CD4-positive, alpha-beta T cell (primary cell): ENCODE measurements at regions not wholly inside any gene's neighbourhood (a gene's known extent, or its start where the extent isn't known, plus 50 kb on each side); places are given as distances from the start of the nearest gene placed in this dataset.

Experiments
- ATAC-seq: fragments of 200-7000 bp; cut with Tn5 transposase; one replicate; pipeline ENCODE4 v1.10.0; 2022; ENCODE audit warnings: mild to moderate bottlenecking; ENCODE audit not compliant: poor library complexity
- CTCF ChIA-PET: fragments of 350-600 bp; sonication (Branson Sonifier 250); formaldehyde crosslinking; loops from one replicate; lab custom pipeline; 2021; ENCODE audit warnings: antibody characterized with exemption, inconsistent platforms; lab: Charles Lee
- POLR2A ChIA-PET: fragments of 350-600 bp; sonication (Branson Sonifier 250); formaldehyde crosslinking; loops from one replicate; lab custom pipeline; 2021; ENCODE audit warnings: antibody characterized with exemption, inconsistent platforms; lab: Charles Lee
- DNase-seq, 14 experiments: peaks; one replicate each; pipeline ENCODE4 v3.0.0-alpha.2; 2013 to 2020; ENCODE audit warnings: mixed read lengths in 2 of 14
- H3K27ac ChIP-seq, 2 donors: one replicate each; pipeline versions ENCODE4 v1.5.1 to v1.7.0; 2013; ENCODE audit warnings: low read length in 2 of 2, low read depth in 1 of 2, mild to moderate bottlenecking in 1 of 2
- H3K27me3 ChIP-seq, 2 experiments: 1 replicate in 1 of 2; 2 replicates in 1 of 2; pipeline versions ENCODE4 v1.6.1 to v1.7.0; 2013; ENCODE audit warnings: low read length in 2 of 2, control low read depth in 1 of 2, mild to moderate bottlenecking in 1 of 2, moderate library complexity in 1 of 2; ENCODE audit not compliant: insufficient read depth in 2 of 2, control insufficient read depth in 1 of 2
- H3K36me3 ChIP-seq: one replicate; pipeline ENCODE4 v1.6.1; 2013; ENCODE audit warnings: low read length, control low read depth; ENCODE audit not compliant: insufficient read depth
- H3K4me1 ChIP-seq: one replicate; pipeline ENCODE4 v1.6.1; 2013; ENCODE audit warnings: low read length, control low read depth; ENCODE audit not compliant: insufficient read depth
- H3K4me3 ChIP-seq: one replicate; pipeline ENCODE4 v1.5.1; 2013; ENCODE audit warnings: mild to moderate bottlenecking, low read length, moderate library complexity
- H3K9me3 ChIP-seq, 2 experiments: 1 replicate in 1 of 2; 2 replicates in 1 of 2; pipeline versions ENCODE4 v1.6.1 to v1.7.0; 2013; ENCODE audit warnings: low read length in 2 of 2, mild to moderate bottlenecking in 2 of 2, control low read depth in 1 of 2, moderate library complexity in 1 of 2; ENCODE audit not compliant: control insufficient read depth in 1 of 2, insufficient read depth in 1 of 2
- H3K27ac Mint-ChIP-seq: one replicate; pipeline ENCODE4 v1.8.0; 2020; ENCODE audit warnings: mixed read lengths
- H3K27me3 Mint-ChIP-seq: one replicate; pipeline ENCODE4 v1.8.0; 2021; ENCODE audit warnings: mixed read lengths
- H3K36me3 Mint-ChIP-seq: one replicate; pipeline ENCODE4 v1.8.0; 2021; ENCODE audit warnings: low read depth, mixed read lengths
- H3K4me1 Mint-ChIP-seq: one replicate; pipeline ENCODE4 v1.8.0; 2021; ENCODE audit warnings: low read depth, mixed read lengths
- H3K4me3 Mint-ChIP-seq: one replicate; pipeline ENCODE4 v1.8.0; 2020; ENCODE audit warnings: mild to moderate bottlenecking, mixed read lengths
- H3K9me3 Mint-ChIP-seq: one replicate; pipeline ENCODE4 v1.8.0; 2020; ENCODE audit warnings: mixed read lengths
- CTCF ChIP-seq: fragments of 200-600 bp; IDR thresholded peaks from one replicate; pipeline ENCODE4 v1.8.0; 2022; ENCODE audit warnings: antibody characterized with exemption, mild to moderate bottlenecking
- intact Hi-C, 2 experiments: fragments of 100-400 bp; cut with DNase I in 1 of 2; cut with micrococcal nuclease in 1 of 2; formaldehyde crosslinking; loops; one replicate each; pipeline versions ENCODE4 v1.15.1 to v1.9.0; 2023 to 2025; cut with DNase I, micrococcal nuclease

GRCh38 chr6:48809245-48809644 is 653.8 kb downstream of the MMUT start:
- ATAC-seq = no peak
- no peak overlapping the region for H3K27ac Mint-ChIP-seq
- no peaks in the 10 kb centered on the region for H3K36me3 Mint-ChIP-seq
- TF ChIP-seq CTCF = no peak
- no peaks in the 10 kb centered on the region for H3K27me3 Mint-ChIP-seq
- H3K4me1 Mint-ChIP-seq = no peaks in the 10 kb centered on the region
- ChIA-PET POLR2A (no interaction called here), CTCF (no interaction called here)
- H3K27me3 ChIP-seq = no peaks in the 10 kb centered on the region
- no peak overlapping the region for H3K4me3 Mint-ChIP-seq
- H3K27ac ChIP-seq = no peak overlapping the region
- DNase-seq = no peak
- H3K9me3 ChIP-seq = peaks cover 0 to 3% of the 10 kb centered on the region in 2 experiments
- H3K36me3 ChIP-seq = no peaks in the 10 kb centered on the region
- H3K4me3 ChIP-seq = no peak overlapping the region
- H3K9me3 Mint-ChIP-seq = no peaks in the 10 kb centered on the region
- intact Hi-C loops = no loop called here
- H3K4me1 ChIP-seq = no peaks in the 10 kb centered on the region

- H3K27me3 ChIP-seq = no peaks in the 10 kb centered on the region
- Mint-ChIP-seq H3K4me3 (no peak overlapping the region), H3K4me1 (no peaks in the 10 kb centered on the region), H3K27me3 (no peaks in the 10 kb centered on the region), H3K36me3 (no peaks in the 10 kb centered on the region), H3K9me3 (no peaks in the 10 kb centered on the region), H3K27ac (no peak overlapping the region)
- intact Hi-C loops = no loop called here
- no peak overlapping the region for H3K4me3 ChIP-seq
- CTCF ChIA-PET = no interaction called here
- DNase-seq = no peak
- H3K4me1 ChIP-seq = no peaks in the 10 kb centered on the region
- H3K36me3 ChIP-seq = no peaks in the 10 kb centered on the region
- ATAC-seq = no peak
- H3K27ac ChIP-seq = no peak overlapping the region
- no peaks in the 10 kb centered on the region for H3K9me3 ChIP-seq
- TF ChIP-seq CTCF = no peak
- POLR2A ChIA-PET = no interaction called here
Observed at GRCh38 chr6:48798296-48798695, 664.8 kb downstream of the MMUT start.

- ATAC-seq (no peak), DNase-seq (no peak)
- intact Hi-C loops = no loop called here
- CTCF ChIA-PET = no interaction called here
- Histone ChIP-seq H3K27me3 (no peaks in the 10 kb centered on the region), H3K4me3 (no peak overlapping the region), H3K4me1 (no peaks in the 10 kb centered on the region), H3K27ac (no peak overlapping the region), H3K36me3 (no peaks in the 10 kb centered on the region), H3K9me3 (peaks cover 7 to 15% of the 10 kb centered on the region in 2 experiments)
- Mint-ChIP-seq H3K36me3 (no peaks in the 10 kb centered on the region), H3K9me3 (peaks cover 3% of the 10 kb centered on the region), H3K27me3 (no peaks in the 10 kb centered on the region), H3K4me1 (no peaks in the 10 kb centered on the region), H3K4me3 (no peak overlapping the region), H3K27ac (no peak overlapping the region)
- POLR2A ChIA-PET = no interaction called here
- TF ChIP-seq CTCF = no peak
Observed at GRCh38 chr6:48782225-48782624, 671.2 kb upstream of the PTCHD4 start.
